ENCODE measurements at regions not wholly inside any gene's neighbourhood (a gene's known extent, or its start where the extent isn't known, plus 50 kb on each side); places are given as distances from the start of the nearest gene placed in this dataset.

DNA sequence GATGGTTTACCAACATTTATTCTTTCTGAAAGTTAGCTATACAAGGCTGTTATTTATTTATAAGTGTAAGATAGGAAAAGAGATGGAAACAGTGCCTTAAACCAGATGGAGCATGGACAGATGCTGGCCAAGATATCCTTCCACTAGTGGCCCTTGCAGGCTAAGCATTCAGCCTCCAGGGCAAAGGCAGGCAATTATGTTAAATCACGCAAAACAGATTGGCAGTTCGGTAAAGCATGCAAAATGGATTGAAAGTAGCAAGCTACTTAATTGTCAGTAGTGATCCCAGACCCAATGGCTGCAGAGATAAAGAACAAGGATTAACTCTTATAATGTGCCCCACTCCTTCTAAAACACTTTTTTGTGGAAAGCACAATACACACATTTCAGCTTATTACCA is 105.4 kb upstream of the MAP4K3 start:
- Histone ChIP-seq H3K27ac (ENCODE audit: insufficient read depth in 1 of 2, low read depth in 1 of 2, low read length in 2 of 2, poor library complexity in 1 of 2, severe bottlenecking in 2 of 2) (no peak overlapping the region), H3K27me3 (replicated peaks in 2 of 5; ENCODE audit: control insufficient read depth in 4 of 5, insufficient read depth in 5 of 5, low read length in 4 of 5) (no peaks in the 10 kb centered on the region), H3K4me3 (ENCODE audit: control insufficient read depth in 1 of 7, extremely low read depth in 1 of 7, insufficient read depth in 4 of 7, low read depth in 2 of 7, low read length in 6 of 7) (no peak overlapping the region), H3K36me3 (ENCODE audit: control insufficient read depth in 4 of 4, insufficient read depth in 4 of 4, low read length in 3 of 4) (no peaks in the 10 kb centered on the region), H3K4me1 (ENCODE audit: control extremely low read depth in 1 of 4, control insufficient read depth in 4 of 4, insufficient read depth in 4 of 4, low read length in 3 of 4) (peaks cover 0 to 7% (median 0%) of the 10 kb centered on the region in 4 experiments), H3K9me3 (ENCODE audit: control extremely low read depth in 1 of 5, control insufficient read depth in 4 of 5, insufficient read depth in 2 of 5, low read depth in 1 of 5, low read length in 4 of 5) (peaks cover 0 to 3% (median 0%) of the 10 kb centered on the region in 5 experiments)
- 100% methylated on average over 1 of the region's 2 CpGs for WGBS (ENCODE audit: insufficient coverage)
- POLR2A ChIA-PET: no interaction called here
- CTCF ChIA-PET: no interaction called here
- no peak for DNase-seq

GRCh38 chr2:39545957-39546356 is 108.9 kb upstream of the MAP4K3 start:
- ChIA-PET POLR2A (no interaction called here), CTCF (no interaction called here)
- peaks cover 0 to 3% (median 0%) of the 10 kb centered on the region in 4 experiments for H3K4me1 ChIP-seq (ENCODE audit: control extremely low read depth in 1 of 4, control insufficient read depth in 4 of 4, insufficient read depth in 4 of 4, low read length in 3 of 4)
- H3K27me3 ChIP-seq (replicated peaks in 2 of 5; ENCODE audit: control insufficient read depth in 4 of 5, insufficient read depth in 5 of 5, low read length in 4 of 5): no peaks in the 10 kb centered on the region
- DNase-seq: no peak
- H3K9me3 ChIP-seq (ENCODE audit: control extremely low read depth in 1 of 5, control insufficient read depth in 4 of 5, insufficient read depth in 2 of 5, low read depth in 1 of 5, low read length in 4 of 5): peaks cover 0 to 5% (median 0%) of the 10 kb centered on the region in 5 experiments
- no peak overlapping the region for H3K4me3 ChIP-seq (ENCODE audit: control insufficient read depth in 1 of 7, extremely low read depth in 1 of 7, insufficient read depth in 4 of 7, low read depth in 2 of 7, low read length in 6 of 7)
- no peak overlapping the region for H3K27ac ChIP-seq (ENCODE audit: insufficient read depth in 1 of 2, low read depth in 1 of 2, low read length in 2 of 2, poor library complexity in 1 of 2, severe bottlenecking in 2 of 2)
- WGBS (ENCODE audit: insufficient coverage): 98% methylated on average over 5 of the region's 5 CpGs
- no peaks in the 10 kb centered on the region for H3K36me3 ChIP-seq (ENCODE audit: control insufficient read depth in 4 of 4, insufficient read depth in 4 of 4, low read length in 3 of 4)

- Histone ChIP-seq H3K9me3 (ENCODE audit: control extremely low read depth in 1 of 5, control insufficient read depth in 4 of 5, insufficient read depth in 2 of 5, low read depth in 1 of 5, low read length in 4 of 5) (peaks cover 0 to 5% (median 0%) of the 10 kb centered on the region in 5 experiments), H3K27ac (ENCODE audit: insufficient read depth in 1 of 2, low read depth in 1 of 2, low read length in 2 of 2, poor library complexity in 1 of 2, severe bottlenecking in 2 of 2) (no peak overlapping the region), H3K4me3 (ENCODE audit: control insufficient read depth in 1 of 7, extremely low read depth in 1 of 7, insufficient read depth in 4 of 7, low read depth in 2 of 7, low read length in 6 of 7) (no peak overlapping the region), H3K36me3 (ENCODE audit: control insufficient read depth in 4 of 4, insufficient read depth in 4 of 4, low read length in 3 of 4) (no peaks in the 10 kb centered on the region), H3K27me3 (replicated peaks in 2 of 5; ENCODE audit: control insufficient read depth in 4 of 5, insufficient read depth in 5 of 5, low read length in 4 of 5) (no peaks in the 10 kb centered on the region), H3K4me1 (ENCODE audit: control extremely low read depth in 1 of 4, control insufficient read depth in 4 of 4, insufficient read depth in 4 of 4, low read length in 3 of 4) (no peaks in the 10 kb centered on the region)
- 100% methylated on average over 3 of the region's 4 CpGs for WGBS (ENCODE audit: insufficient coverage)
- DNase-seq: no peak
- CTCF ChIA-PET: no interaction called here
- POLR2A ChIA-PET: no interaction called here
Measured at GRCh38 chr2:39546409-39546808, 109.3 kb upstream of the MAP4K3 start.

GRCh38 chr2:39546937-39547336 is 109.9 kb upstream of the MAP4K3 start:
- Histone ChIP-seq H3K27ac (ENCODE audit: insufficient read depth in 1 of 2, low read depth in 1 of 2, low read length in 2 of 2, poor library complexity in 1 of 2, severe bottlenecking in 2 of 2) (no peak overlapping the region), H3K9me3 (ENCODE audit: control extremely low read depth in 1 of 5, control insufficient read depth in 4 of 5, insufficient read depth in 2 of 5, low read depth in 1 of 5, low read length in 4 of 5) (peaks cover 0 to 5% (median 0%) of the 10 kb centered on the region in 5 experiments), H3K4me1 (ENCODE audit: control extremely low read depth in 1 of 4, control insufficient read depth in 4 of 4, insufficient read depth in 4 of 4, low read length in 3 of 4) (no peaks in the 10 kb centered on the region), H3K4me3 (ENCODE audit: control insufficient read depth in 1 of 7, extremely low read depth in 1 of 7, insufficient read depth in 4 of 7, low read depth in 2 of 7, low read length in 6 of 7) (no peak overlapping the region), H3K27me3 (replicated peaks in 2 of 5; ENCODE audit: control insufficient read depth in 4 of 5, insufficient read depth in 5 of 5, low read length in 4 of 5) (no peaks in the 10 kb centered on the region), H3K36me3 (ENCODE audit: control insufficient read depth in 4 of 4, insufficient read depth in 4 of 4, low read length in 3 of 4) (no peaks in the 10 kb centered on the region)
- ChIA-PET CTCF (interaction anchor here (0.8 kb wide), 1 partner anchor 9 kb away, joined by 3 read pairs; no protein-coding TSS in a partner anchor), POLR2A (no interaction called here)
- DNase-seq: no peak
- WGBS (ENCODE audit: insufficient coverage): no CpG with 5 or more reads among the region's 1 CpG

- WGBS (ENCODE audit: insufficient coverage): 100% methylated on average over 3 of the region's 9 CpGs
- ChIA-PET CTCF (no interaction called here), POLR2A (no interaction called here)
- Histone ChIP-seq H3K36me3 (ENCODE audit: control insufficient read depth in 4 of 4, insufficient read depth in 4 of 4, low read length in 3 of 4) (no peaks in the 10 kb centered on the region), H3K9me3 (ENCODE audit: control extremely low read depth in 1 of 5, control insufficient read depth in 4 of 5, insufficient read depth in 2 of 5, low read depth in 1 of 5, low read length in 4 of 5) (peaks cover 0 to 5% (median 0%) of the 10 kb centered on the region in 5 experiments), H3K27ac (ENCODE audit: insufficient read depth in 1 of 2, low read depth in 1 of 2, low read length in 2 of 2, poor library complexity in 1 of 2, severe bottlenecking in 2 of 2) (no peak overlapping the region), H3K4me3 (ENCODE audit: control insufficient read depth in 1 of 7, extremely low read depth in 1 of 7, insufficient read depth in 4 of 7, low read depth in 2 of 7, low read length in 6 of 7) (no peak overlapping the region), H3K27me3 (replicated peaks in 2 of 5; ENCODE audit: control insufficient read depth in 4 of 5, insufficient read depth in 5 of 5, low read length in 4 of 5) (no peaks in the 10 kb centered on the region), H3K4me1 (ENCODE audit: control extremely low read depth in 1 of 4, control insufficient read depth in 4 of 4, insufficient read depth in 4 of 4, low read length in 3 of 4) (no peaks in the 10 kb centered on the region)
- no peak for DNase-seq
Measured at GRCh38 chr2:39547811-39548719, 111.0 kb upstream of the MAP4K3 start.

DNA sequence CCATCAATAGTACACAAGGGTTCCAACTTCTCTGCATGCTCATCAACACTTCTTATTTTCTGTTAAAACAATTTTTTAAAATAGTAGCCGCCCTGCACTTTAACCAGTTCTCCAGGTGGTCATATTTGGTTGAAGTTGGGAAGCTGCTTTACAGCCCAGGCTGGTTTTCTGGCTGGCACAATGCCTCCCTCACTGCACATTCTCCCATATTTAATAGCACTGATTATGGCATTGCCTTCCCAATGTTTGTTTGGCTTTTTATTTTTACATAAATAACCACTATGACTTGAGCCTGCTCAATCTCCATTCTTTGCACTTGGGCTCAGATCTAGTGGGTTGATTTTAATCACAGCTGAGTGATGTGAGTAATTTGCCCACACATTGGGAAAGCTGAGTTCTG is 111.9 kb upstream of the MAP4K3 start:
- CTCF ChIA-PET: no interaction called here
- H3K9me3 ChIP-seq (ENCODE audit: control extremely low read depth in 1 of 5, control insufficient read depth in 4 of 5, insufficient read depth in 2 of 5, low read depth in 1 of 5, low read length in 4 of 5): peaks cover 0 to 5% (median 0%) of the 10 kb centered on the region in 5 experiments
- H3K4me1 ChIP-seq (ENCODE audit: control extremely low read depth in 1 of 4, control insufficient read depth in 4 of 4, insufficient read depth in 4 of 4, low read length in 3 of 4): no peaks in the 10 kb centered on the region
- H3K36me3 ChIP-seq (ENCODE audit: control insufficient read depth in 4 of 4, insufficient read depth in 4 of 4, low read length in 3 of 4): no peaks in the 10 kb centered on the region
- WGBS (ENCODE audit: insufficient coverage): no CpG with 5 or more reads among the region's 1 CpG
- POLR2A ChIA-PET: no interaction called here
- DNase-seq: no peak
- H3K27me3 ChIP-seq (replicated peaks in 2 of 5; ENCODE audit: control insufficient read depth in 4 of 5, insufficient read depth in 5 of 5, low read length in 4 of 5): no peaks in the 10 kb centered on the region
- H3K4me3 ChIP-seq (ENCODE audit: control insufficient read depth in 1 of 7, extremely low read depth in 1 of 7, insufficient read depth in 4 of 7, low read depth in 2 of 7, low read length in 6 of 7): no peak overlapping the region
- no peak overlapping the region for H3K27ac ChIP-seq (ENCODE audit: insufficient read depth in 1 of 2, low read depth in 1 of 2, low read length in 2 of 2, poor library complexity in 1 of 2, severe bottlenecking in 2 of 2)

GRCh38 chr2:39549718-39550464 is 112.8 kb upstream of the MAP4K3 start:
- Histone ChIP-seq H3K9me3 (ENCODE audit: control extremely low read depth in 1 of 5, control insufficient read depth in 4 of 5, insufficient read depth in 2 of 5, low read depth in 1 of 5, low read length in 4 of 5) (peaks cover 0 to 5% (median 0%) of the 10 kb centered on the region in 5 experiments), H3K4me1 (ENCODE audit: control extremely low read depth in 1 of 4, control insufficient read depth in 4 of 4, insufficient read depth in 4 of 4, low read length in 3 of 4) (no peaks in the 10 kb centered on the region), H3K4me3 (ENCODE audit: control insufficient read depth in 1 of 7, extremely low read depth in 1 of 7, insufficient read depth in 4 of 7, low read depth in 2 of 7, low read length in 6 of 7) (no peak overlapping the region), H3K27ac (ENCODE audit: insufficient read depth in 1 of 2, low read depth in 1 of 2, low read length in 2 of 2, poor library complexity in 1 of 2, severe bottlenecking in 2 of 2) (no peak overlapping the region), H3K27me3 (replicated peaks in 2 of 5; ENCODE audit: control insufficient read depth in 4 of 5, insufficient read depth in 5 of 5, low read length in 4 of 5) (no peaks in the 10 kb centered on the region), H3K36me3 (ENCODE audit: control insufficient read depth in 4 of 4, insufficient read depth in 4 of 4, low read length in 3 of 4) (no peaks in the 10 kb centered on the region)
- DNase-seq: no peak
- ChIA-PET CTCF (interaction anchor here (0.6 kb wide), 1 partner anchor 195 kb away, joined by 3 read pairs; no protein-coding TSS in a partner anchor), POLR2A (interaction anchor here (0.7 kb wide), 1 partner anchor 24 kb away, joined by 6 read pairs; no protein-coding TSS in a partner anchor)
- 89% methylated on average over 9 of the region's 9 CpGs for WGBS (ENCODE audit: insufficient coverage)
